ENCODE measurements at regions not wholly inside any gene's neighbourhood (a gene's known extent, or its start where the extent isn't known, plus 50 kb on each side); places are given as distances from the start of the nearest gene placed in this dataset.
A peak's percentile ranks its signal among the peaks of the same experiment; 100 is the strongest.
"Not testable (repeated sequence)": the region's sequence is repeated elsewhere in the genome, so short reads cannot be mapped to it uniquely, and the experiment has no call there.

DNA sequence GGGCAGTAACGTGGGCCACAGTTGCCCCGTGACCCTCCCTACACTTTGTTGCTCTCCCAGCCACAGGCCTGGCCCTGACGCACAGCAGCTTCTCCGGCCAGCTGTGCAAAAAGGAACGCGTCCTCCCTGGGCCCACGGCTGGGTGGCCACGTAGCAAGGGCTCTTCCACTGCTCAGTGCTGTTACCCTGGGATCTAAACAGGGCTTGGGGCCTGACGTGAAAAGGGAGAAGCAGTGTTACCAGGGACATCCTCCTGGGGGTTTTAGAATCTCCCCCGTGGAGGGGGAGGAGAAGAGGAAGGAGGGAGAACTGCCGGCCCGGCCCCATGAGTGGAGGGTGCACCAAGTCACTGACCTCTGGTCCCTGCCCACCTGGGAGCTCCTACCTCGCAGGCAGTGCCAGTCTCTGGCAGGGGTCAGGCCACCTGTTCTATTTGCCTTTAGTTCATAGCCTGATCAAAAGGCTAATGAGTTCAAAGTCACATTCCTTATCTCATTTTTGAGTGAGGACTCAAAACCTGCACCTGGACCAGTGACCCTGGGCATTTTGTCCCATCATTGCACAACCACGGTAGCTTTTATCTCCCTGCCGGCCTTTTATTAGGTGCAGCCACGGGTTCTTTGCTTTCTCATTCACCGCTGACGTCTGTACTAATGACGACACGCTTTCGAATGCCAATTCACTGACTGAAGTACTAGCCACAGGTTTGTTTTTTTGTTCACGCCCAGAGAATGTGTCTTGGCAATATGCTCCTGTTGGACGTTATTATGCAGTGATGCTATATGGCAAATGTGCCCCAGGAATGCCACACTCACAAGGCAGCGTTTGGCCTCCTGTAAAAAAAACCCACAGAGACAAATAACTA, 4424.6 kb upstream of the TPTE start:
- intact Hi-C loops (cut with DNase I; ENCODE audit: low total_unique reads); DNase-seq (ENCODE audit: low spot score in 2 of 2); H3K4me3 ChIP-seq (ENCODE audit: low read depth, poor library complexity, severe bottlenecking): not testable (repeated sequence)
- no CpG with 5 or more reads among the region's 24 CpGs for WGBS, 2 donors

DNA sequence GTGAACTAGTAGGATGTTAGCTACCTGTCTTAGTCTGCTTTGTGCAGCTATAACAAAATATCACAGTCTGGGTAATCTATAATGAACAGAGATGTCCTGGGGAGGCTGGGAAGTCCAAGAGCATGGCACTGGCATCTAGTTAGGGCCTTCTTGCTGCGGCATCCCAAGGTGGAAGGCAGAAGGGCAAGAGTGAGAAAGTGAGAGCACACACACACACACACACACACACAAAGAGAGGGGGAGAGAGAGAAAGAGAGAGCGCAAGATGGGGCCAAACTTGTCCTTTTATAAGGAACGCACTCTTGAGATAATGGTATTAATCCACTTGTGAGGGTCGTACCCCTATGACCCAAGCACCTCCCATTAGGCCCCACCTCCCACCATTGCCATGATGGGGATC, 4423.6 kb upstream of the TPTE start:
- H3K4me3 ChIP-seq (ENCODE audit: low read depth, poor library complexity, severe bottlenecking); DNase-seq (ENCODE audit: low spot score in 2 of 2); intact Hi-C loops (cut with DNase I; ENCODE audit: low total_unique reads): not testable (repeated sequence)
- WGBS, 2 donors: 95 to 100% methylated on average over 3 to 4 of the region's 4 CpGs

DNA sequence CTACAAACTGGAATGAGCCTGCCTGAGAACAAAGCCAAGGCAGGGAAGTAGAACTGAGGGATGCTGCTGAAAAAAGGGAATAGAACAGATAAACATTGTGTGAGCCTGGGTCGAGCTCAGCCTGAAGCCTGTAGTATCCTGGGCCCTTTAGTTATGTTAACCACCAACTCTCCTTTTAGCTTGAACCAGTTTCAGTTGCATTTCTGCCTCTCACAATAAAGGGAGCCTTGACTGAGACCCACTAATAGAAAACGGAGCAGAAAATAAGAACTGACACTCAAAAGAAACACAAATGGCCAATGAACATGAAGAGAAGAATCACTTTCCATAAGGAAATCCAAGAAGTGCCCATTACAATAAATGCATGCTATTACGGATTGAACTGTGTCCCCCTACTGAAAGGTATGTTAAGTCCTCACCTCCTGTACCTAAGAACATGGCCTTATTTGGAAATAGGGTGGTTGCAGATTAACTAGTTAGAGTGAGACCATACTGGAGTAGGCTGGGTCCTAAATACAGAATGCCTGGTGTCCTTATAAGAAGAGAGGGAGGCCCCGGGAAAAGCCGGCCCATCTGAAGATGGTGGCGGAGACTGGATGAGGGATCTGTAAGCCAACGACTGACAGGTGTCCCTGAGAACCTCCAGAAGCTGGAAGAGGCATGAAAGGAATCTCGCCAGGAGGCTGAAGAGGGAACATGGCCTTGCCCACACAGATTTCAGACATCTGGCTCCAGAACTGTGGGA, 4423.0 kb upstream of the TPTE start:
- peak; percentile 7 to 70 for DNase-seq (ENCODE audit: low spot score in 2 of 2)
- WGBS, 2 donors: 71 to 86% methylated on average over 7 to 8 of the region's 8 CpGs
- intact Hi-C loops (cut with DNase I; ENCODE audit: low total_unique reads); H3K4me3 ChIP-seq (ENCODE audit: low read depth, poor library complexity, severe bottlenecking): not testable (repeated sequence)

GRCh38 chr21:6101588-6101987, 4419.8 kb upstream of the TPTE start:
- H3K4me3 ChIP-seq (ENCODE audit: low read depth, poor library complexity, severe bottlenecking); DNase-seq (ENCODE audit: low spot score in 2 of 2); intact Hi-C loops (cut with DNase I; ENCODE audit: low total_unique reads): not testable (repeated sequence)
- no CpG with 5 or more reads among the region's 9 CpGs for WGBS, 2 donors

DNA sequence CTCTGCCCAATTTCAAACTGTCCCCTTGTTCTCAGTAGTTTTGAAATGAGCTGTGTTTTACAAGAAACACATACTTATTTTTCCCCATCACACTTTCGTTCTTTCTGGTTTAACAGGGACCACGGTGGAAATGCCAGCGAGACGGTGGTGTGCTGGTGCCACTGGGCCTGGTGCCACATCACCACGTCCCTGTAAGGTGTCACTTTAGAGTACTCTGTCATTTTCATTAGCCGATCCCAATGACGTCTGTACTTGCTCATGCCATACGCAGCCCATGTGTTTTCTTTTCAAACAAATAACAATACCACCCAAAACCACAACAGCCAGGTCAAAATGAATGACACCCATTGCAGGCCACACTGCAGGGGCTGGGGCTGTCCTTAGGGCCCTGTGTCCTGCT, 4416.8 kb upstream of the TPTE start:
- no CpG with 5 or more reads among the region's 8 CpGs for WGBS, 2 donors
- H3K4me3 ChIP-seq (ENCODE audit: low read depth, poor library complexity, severe bottlenecking); DNase-seq (ENCODE audit: low spot score in 2 of 2); intact Hi-C loops (cut with DNase I; ENCODE audit: low total_unique reads): not testable (repeated sequence)

- WGBS, 2 donors: 67 to 83% methylated on average over 8 to 13 of the region's 26 CpGs
- intact Hi-C loops (cut with DNase I; ENCODE audit: low total_unique reads); H3K4me3 ChIP-seq (ENCODE audit: low read depth, poor library complexity, severe bottlenecking): not testable (repeated sequence)
- DNase-seq (ENCODE audit: low spot score in 2 of 2): peak in 1 of 2 donors; percentile 3
These were observed 4414.5 kb upstream of the TPTE start for GRCh38 chr21:6106686-6107567.

GRCh38 chr21:6108894-6109293, 4412.5 kb upstream of the TPTE start:
- DNase-seq (ENCODE audit: low spot score in 2 of 2); intact Hi-C loops (cut with DNase I; ENCODE audit: low total_unique reads); H3K4me3 ChIP-seq (ENCODE audit: low read depth, poor library complexity, severe bottlenecking): not testable (repeated sequence)
- WGBS, 2 donors: no CpG with 5 or more reads among the region's 6 CpGs

DNA sequence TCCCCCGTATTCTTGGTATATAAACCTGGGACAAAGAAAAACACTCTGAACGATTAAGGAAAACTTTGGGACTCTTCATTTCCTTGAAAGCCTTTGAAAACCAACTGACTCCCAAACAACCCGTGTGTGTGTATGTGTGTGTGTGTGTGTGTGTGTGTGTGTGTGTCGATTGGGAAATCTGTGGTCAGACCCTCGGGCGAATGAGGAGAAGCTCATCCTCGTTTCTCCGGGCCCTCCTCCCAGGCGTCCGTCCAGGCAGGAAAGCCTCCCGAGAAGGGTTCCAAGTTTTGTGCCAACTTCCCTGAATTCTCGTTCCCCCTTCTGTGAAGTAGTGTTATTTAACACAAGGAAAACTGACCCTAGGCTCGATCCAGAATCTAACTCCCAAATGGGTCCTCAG, 4411.6 kb upstream of the TPTE start:
- H3K4me3 ChIP-seq (ENCODE audit: low read depth, poor library complexity, severe bottlenecking); intact Hi-C loops (cut with DNase I; ENCODE audit: low total_unique reads): not testable (repeated sequence)
- 0 to 18% methylated on average over 4 to 9 of the region's 13 CpGs for WGBS, 2 donors
- DNase-seq (ENCODE audit: low spot score in 2 of 2): peak; percentile 76 to 93

- DNase-seq (ENCODE audit: low spot score in 2 of 2); intact Hi-C loops (cut with DNase I; ENCODE audit: low total_unique reads); H3K4me3 ChIP-seq (ENCODE audit: low read depth, poor library complexity, severe bottlenecking): not testable (repeated sequence)
- WGBS, 2 donors: no CpG with 5 or more reads among the region's 110 CpGs
These were observed 4410.6 kb upstream of the TPTE start for GRCh38 chr21:6110716-6111343.

DNA sequence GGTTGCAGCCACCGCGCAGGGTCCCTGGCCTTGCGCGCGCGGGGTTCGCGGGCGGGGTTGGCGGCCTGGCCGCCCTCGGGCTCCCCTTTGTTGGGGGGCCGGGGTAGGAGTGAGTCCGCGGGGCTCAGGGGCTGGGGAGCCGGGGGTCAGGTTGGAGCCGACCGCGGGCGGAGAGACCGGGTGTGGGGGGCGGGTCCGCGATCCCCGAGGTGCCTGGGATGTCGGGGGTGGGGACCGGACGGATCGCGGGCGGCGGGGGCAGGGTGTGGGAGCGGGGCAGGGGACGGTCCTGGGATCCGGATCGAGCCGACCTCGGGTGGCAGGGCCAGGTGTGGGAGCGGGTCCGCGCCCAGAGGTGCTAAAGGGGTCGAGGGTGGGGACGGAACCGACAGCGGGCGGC, 4410.0 kb upstream of the TPTE start:
- WGBS, 2 donors: no CpG with 5 or more reads among the region's 46 CpGs
- H3K4me3 ChIP-seq (ENCODE audit: low read depth, poor library complexity, severe bottlenecking); intact Hi-C loops (cut with DNase I; ENCODE audit: low total_unique reads): not testable (repeated sequence)
- peak in 1 of 2 donors; percentile 86 for DNase-seq (ENCODE audit: low spot score in 2 of 2)

GRCh38 chr21:6118336-6118735, 4403.0 kb upstream of the TPTE start:
- no CpG with 5 or more reads among the region's 18 CpGs for WGBS, 2 donors
- DNase-seq (ENCODE audit: low spot score in 2 of 2): peak in 1 of 2 donors; percentile 72
- intact Hi-C loops (cut with DNase I; ENCODE audit: low total_unique reads); H3K4me3 ChIP-seq (ENCODE audit: low read depth, poor library complexity, severe bottlenecking): not testable (repeated sequence)

GRCh38 chr21:6120863-6121262, 4400.5 kb upstream of the TPTE start:
- intact Hi-C loops (cut with DNase I; ENCODE audit: low total_unique reads); H3K4me3 ChIP-seq (ENCODE audit: low read depth, poor library complexity, severe bottlenecking): not testable (repeated sequence)
- no CpG with 5 or more reads among the region's 28 CpGs for WGBS, 2 donors
- DNase-seq (ENCODE audit: low spot score in 2 of 2): peak in 1 of 2 donors; percentile 45

GRCh38 chr21:6122629-6123028, 4398.8 kb upstream of the TPTE start:
- intact Hi-C loops (cut with DNase I; ENCODE audit: low total_unique reads); H3K4me3 ChIP-seq (ENCODE audit: low read depth, poor library complexity, severe bottlenecking): not testable (repeated sequence)
- peak in 1 of 2 donors; percentile 84 for DNase-seq (ENCODE audit: low spot score in 2 of 2)
- 53% methylated on average over 9 of the region's 13 CpGs; no CpG with 5 or more reads in 1 of the 2 donors for WGBS, 2 donors

DNA sequence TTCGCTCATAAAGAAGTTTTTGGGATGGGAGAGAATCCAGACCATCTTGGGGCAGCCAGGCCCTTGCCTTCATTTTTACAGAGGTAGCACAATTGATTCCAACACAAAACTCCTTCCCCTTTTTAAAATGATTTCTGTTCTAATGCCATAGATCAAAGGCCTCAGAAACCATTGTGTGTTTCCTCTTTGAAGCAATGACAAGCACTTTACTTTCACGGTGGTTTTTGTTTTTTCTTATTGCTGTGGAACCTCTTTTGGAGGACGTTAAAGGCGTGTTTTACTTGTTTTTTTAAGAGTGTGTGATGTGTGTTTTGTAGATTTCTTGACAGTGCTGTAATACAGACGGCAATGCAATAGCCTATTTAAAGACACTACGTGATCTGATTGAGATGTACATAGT, 4398.2 kb upstream of the TPTE start:
- intact Hi-C loops (cut with DNase I; ENCODE audit: low total_unique reads); H3K4me3 ChIP-seq (ENCODE audit: low read depth, poor library complexity, severe bottlenecking); DNase-seq (ENCODE audit: low spot score in 2 of 2): not testable (repeated sequence)
- 29% methylated on average over 1 of the region's 6 CpGs; no CpG with 5 or more reads in 1 of the 2 donors for WGBS, 2 donors

All from lower leg skin (tissue), 3 donors.